GM18502 (cell line): ENCODE measurements at regions not wholly inside any gene's neighbourhood (a gene's known extent, or its start where the extent isn't known, plus 50 kb on each side); places are given as distances from the start of the nearest gene placed in this dataset.
"Not testable (repeated sequence)": the region's sequence is repeated elsewhere in the genome, so short reads cannot be mapped to it uniquely, and the experiment has no call there.

Experiments used
- ATAC-seq: cut with Tn5 transposase; IDR thresholded peaks from one replicate; pipeline ENCODE4 v1.9.1; 2021; ENCODE audit warnings: mild to moderate bottlenecking; ENCODE audit not compliant: unreplicated experiment, poor library complexity

DNA sequence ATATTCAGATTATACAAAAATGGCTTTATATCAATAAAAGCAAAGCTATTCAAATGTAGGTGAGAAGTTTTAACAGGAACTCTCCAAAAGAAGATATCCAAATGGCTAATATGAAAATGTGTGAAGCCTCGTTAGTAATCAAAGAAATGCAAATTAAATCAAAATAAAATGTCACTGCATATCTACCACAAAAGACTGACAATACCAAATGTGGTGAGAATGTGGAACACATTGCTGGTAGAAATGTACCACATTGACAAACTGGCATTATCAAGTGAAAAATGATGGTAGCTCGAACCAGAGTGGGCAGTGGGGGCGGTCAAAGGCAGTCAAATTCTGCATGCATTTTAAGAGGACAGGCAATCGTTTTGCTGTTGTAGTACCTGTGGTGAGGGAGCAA is 1012.7 kb downstream of the TDRD15 start:
- no peak for ATAC-seq

DNA sequence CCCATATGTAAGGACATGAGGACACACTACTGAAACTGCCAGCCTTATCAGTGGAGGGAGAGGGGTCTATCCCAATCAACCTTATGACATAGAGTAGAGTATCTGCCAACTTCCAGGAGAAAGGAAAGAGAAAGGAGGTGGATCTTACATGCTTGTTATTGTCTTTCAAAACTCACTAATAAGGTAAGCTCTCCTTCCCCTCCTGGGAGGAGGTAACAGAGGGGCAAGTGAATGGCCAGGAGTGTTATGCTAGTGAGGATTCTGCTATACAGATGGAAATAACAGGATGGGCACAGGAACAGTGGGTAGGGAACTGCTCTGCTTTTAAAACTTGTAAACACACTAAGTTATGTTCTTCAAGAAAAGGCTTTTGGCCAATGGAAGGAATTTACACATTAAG is 1020.1 kb downstream of the TDRD15 start:
- ATAC-seq: no peak

DNA sequence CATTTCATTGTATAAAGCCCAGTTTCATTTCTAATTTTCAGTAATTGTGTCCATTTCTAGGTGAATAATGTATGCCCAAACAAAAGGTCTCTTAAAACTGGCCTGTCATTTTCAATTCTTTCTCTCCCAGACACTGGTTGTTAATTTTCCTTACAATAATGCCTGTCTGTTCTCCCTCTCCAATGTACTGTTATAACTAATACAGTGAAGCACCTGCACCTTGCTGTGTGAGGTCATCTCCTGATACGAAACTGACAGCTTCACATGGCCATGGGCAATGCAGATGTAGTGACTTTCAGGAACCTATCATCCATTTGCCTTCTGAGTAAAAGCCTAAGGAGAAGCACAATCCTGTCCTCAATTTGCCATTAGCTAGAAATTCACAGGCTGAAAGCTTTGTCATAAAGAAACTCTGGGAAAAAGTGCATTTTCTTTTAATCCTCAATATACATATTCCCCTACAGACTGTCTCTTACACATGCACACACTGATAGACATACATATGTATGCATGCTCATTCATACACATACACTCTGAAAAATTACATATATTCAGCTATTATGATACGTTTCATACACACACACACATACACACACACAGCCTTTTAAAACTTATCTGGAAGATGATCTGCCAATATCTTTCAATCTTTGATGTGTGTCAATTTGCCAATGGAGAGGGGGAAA is 1030.3 kb downstream of the TDRD15 start:
- no peak for ATAC-seq

DNA sequence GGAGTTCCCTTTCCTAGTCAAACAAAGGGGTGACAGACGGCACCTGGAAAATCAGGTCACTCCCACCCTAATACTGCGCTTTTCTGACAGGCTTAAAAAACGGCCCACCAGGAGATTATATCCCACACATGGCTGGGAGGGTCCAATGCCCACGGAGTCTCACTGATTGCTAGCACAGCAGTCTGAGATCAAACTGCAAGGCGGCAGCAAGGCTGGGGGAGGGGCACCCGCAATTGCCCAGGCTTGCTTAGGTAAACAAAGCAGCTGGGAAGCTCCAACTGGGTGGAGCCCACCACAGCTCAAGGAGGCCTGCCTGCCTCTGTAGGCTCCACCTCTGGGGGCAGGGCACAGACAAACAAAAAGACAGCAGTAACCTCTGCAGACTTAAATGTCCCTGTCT is 1032.9 kb downstream of the TDRD15 start:
- not testable (repeated sequence) for ATAC-seq

DNA sequence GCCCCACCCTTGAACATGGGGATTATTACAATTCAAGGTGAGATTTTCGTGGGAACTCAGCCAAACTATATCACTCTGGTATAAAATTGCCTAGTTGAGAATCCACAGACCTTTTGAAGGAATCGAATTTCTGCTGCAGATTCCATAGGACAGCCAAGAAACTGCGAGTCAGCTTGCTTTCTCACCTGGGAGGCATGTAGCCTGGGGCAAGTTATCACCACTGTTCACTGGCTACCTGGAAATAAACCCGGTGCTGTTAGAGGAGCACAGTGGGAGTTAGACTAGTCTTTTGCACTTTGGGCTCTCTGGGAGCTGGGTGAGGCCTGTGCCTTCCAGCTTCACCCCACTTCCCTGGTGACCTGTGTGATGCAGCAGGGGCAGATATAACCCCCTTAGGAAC is 1043.5 kb downstream of the TDRD15 start:
- no peak for ATAC-seq

DNA sequence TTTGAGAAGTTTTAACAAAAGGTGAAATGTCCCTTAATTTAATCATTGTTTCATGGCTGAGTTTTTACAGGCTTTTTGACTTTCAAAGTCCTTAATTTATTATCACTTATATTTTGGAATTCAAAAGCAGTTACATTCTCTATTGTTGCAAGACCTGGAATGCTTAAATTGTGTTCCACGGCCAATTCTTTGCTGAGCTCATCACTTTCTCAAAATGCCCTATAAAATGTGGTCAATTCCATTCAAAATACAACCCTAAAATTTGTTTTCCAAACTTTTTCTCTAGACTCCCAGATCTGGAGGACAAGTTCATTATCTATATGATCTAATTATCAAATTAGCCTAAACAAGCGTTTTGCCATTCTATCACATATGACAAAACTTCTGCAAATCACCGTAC is 1051.2 kb downstream of the TDRD15 start:
- no peak for ATAC-seq

DNA sequence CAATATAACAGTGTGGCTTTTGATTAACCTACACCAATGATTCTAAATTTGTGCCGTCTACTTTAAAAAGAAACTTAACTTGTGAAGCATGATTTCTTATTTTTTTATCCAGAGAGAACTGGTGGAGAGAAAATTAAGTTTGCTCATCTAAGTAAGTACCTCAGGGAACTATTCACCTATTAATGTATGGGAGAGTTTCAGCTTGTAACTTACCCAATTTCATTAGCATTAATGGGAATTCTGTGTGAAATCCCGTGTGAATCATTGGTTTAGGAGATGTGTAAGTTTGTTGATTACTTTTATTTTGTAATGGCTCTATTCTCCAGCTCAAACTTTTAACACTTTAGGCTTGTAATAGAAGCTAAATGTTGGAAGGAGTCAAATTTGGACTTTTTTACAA is 1061.5 kb downstream of the TDRD15 start:
- ATAC-seq: no peak

DNA sequence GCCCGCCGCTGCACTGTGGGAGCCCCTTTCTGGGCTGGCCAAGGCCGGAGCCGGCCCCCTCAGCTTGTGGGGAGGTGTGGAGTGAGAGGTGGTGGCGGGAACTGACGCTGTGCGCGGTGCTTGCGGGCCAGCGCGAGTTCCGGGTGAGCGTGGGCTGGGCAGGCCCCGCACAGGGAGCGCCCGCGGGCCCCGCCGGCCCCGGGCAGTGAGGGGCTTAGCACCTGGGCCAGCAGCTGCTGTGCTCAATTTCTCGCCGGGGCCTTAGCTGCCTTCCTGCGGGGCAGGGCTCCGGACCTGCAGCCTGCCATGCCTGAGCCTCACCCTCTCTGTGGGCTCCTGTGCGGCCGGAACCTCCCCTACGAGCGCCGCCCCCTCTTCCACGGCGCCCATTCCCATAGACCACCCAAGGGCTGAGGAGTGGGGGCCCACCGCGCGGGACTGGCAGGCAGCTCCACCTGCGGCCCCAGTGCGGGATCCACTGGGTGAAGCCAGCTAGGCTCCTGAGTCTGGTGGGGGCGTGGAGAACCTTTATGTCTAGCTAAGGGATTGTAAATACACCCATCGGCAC is 1062.6 kb downstream of the TDRD15 start:
- ATAC-seq: not testable (repeated sequence)

DNA sequence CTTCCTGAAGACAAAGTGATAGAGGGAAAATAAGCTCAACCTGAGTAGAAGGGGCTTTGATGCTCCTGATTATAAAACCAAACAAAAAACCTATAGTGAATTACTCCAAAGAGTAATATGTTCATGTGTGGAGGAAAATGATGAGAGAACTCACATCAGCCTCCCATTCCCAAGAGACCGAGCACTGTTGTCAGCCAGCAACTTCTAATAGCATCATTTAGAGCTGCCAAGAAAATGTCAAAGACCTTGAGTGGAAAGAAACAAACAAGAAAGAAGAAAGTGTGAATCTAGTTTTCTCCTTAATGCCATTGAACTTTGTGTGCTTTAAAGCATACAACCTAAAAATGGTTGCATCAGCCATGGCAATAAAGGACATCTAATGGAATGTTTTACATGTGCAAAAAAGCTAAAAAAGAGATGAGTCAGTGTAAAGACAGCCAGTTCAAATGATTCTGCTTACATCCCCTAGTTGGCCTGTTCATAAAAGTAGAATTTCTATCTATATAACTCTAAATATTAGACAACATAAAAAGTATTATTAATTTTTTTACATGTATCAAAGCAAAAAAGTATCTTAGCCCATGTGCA is 1066.2 kb downstream of the TDRD15 start:
- ATAC-seq: no peak

DNA sequence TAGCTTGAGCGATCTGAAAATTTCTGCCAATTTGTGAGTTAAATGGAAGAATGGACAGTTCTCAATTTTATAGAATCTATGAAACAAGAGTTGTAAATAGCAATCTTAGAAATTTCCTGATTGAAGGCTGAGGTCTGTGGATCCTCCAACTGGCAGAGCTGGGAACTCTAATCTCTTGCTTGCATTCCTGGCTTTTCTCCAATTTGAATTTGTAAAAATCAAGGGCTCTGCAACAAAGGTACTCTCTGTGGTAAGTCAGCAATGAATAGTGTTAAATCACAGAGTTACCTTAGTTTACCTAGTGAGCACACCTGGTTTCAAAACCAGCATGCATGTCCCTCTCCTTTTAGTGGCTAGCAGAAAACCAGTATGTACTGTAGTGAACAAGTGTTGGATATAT is 1070.5 kb downstream of the TDRD15 start:
- ATAC-seq: no peak

DNA sequence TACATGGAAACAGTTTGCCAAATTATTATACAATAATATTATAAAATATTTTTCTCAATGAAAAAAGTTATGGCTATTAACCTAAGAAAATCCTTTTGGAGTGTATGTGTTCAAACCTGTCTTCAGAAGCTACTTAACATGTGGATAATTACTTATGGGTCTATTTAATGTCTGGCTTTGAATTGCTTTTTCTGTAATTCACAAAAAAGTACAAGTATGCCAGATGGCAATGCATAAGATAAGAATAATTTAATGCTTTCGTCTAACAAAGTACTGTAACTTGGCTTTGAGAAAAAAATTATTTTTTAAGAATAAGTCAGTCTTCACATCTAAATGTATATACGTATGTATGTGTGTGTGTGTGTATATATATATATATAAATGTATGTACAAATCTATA is 1073.0 kb downstream of the TDRD15 start:
- no peak for ATAC-seq

DNA sequence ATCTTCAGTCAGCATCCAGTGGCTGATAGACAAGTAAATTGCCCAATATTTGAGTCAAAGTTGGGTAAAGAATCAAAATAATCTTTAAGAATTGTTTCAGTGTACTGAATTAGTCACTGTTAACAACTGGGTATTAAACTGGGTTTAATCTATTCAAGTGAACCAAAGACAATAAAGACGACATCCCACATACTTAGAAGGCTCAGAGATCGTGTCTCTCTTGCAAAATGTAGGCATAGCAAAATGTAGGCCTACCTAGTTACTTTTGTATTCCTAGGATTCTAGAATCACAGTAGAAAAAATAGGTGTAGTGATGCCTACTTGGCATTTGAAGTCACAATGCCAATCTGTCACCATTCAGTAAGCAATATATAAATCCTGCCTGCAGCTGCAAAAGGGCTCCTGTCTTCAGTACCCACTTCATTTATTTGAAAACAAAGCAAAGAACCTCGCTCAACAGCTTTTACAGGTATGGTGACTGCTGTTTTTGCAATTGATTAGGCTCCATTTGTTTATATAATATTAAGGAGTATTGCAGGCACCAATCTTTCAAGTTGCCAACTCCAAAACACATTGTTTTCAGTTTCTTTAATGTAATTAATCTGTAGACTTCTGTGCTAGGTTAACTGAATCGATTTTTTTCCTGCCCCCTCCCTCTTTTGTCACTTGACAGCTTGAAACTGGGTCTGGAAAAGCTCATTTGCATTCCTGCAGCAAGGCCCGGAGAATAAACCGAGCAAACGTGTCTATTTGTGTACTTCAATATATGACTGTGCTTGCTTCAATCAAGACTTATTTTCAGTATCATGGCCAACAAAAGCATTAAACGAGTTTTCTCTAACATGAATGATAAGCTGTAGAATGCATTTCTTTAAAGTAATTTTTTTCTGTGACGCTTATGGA is 1074.9 kb downstream of the TDRD15 start:
- no peak for ATAC-seq

DNA sequence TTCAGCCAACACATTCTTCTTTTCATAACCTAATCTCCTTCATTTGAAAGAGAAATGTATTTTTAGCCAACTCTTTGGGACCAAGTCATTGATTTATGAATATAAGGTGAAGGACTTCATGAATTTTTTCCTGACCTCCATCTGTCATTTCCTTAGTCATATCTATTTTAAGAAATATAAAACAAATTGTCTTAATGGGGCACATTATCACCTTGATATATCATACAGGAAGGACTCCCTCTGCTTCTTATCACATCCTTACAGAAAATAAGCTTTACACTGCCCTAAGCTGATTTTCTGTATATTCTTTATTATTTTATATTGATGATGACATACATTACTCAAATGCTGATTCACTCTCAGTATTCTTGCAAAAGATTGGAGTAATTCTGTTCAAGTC is 1076.2 kb downstream of the TDRD15 start:
- no peak for ATAC-seq

DNA sequence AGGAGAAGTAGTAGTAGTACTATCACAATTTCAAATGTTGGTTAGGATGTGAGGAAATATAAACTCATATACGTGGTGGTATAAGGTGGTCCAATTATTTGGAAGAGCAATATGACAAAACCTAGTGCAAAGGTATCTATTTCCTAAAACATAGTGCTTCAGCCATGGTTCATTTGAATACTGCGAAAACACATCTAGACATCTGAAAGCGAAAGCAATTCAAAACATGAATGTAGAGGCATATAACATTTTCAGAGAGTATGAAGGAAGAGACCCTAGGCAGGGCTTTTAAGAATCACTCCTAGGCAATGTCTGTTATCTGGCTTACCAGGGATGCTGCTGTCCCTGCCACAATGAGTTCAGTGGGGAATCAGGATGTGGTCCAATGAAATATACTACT is 1085.8 kb downstream of the TDRD15 start:
- no peak for ATAC-seq

DNA sequence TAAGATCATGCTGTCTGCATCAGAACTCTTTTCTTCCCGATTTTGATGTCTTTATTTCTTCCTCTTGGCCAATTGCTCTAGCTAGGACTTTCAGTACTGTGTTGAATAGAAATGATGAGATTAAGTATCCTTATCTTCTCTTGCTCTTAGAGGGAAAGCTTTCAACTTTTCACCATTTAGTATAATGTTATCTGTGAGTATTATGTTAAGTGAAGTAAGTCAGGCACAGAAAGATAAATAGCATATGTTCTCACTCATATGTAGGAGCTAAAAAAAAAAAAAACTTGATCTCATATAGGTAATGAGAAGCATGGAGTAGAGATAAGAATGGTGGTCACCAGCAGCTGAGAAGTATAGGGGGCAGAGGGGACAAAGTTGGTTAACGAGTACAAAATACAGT is 1089.5 kb downstream of the TDRD15 start:
- no peak for ATAC-seq

DNA sequence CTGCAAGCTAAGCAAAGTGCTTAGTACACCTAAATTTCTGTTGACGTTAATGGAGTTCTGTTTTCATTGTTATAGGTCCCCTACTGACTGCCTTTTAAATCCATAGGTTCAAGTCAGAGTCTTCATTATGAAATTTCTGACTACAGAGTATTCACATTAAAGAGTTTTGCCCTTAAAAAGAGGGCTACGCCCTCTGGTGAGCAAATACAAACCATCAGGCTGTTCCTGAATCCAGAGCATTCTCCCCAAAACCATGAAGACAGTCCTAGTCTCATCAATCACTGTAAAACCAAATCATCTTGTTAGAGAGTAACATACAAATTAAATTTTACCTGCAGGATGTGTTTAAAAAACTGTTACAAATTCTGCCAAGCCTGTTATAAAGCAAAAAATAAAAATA is 1091.7 kb downstream of the TDRD15 start:
- no peak for ATAC-seq

DNA sequence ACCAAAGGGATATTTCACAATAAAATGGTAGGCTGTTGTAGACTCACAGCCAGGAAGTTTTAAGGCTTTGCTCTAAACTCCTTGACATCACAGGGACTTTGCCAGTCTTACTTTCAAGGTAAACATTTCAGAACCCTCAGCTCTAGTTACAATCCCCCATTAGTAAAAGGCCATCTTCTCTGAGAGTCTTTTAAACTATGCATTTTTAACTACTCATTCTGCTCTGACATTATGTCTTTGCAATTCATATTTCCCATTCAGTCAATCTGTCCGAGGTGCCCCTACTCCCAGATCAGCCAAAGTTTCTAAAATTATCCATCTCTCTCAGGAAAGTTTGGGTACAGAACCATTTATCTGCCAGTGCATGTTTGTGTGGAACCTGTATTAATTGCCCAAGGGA is 1094.1 kb downstream of the TDRD15 start:
- no peak for ATAC-seq

DNA sequence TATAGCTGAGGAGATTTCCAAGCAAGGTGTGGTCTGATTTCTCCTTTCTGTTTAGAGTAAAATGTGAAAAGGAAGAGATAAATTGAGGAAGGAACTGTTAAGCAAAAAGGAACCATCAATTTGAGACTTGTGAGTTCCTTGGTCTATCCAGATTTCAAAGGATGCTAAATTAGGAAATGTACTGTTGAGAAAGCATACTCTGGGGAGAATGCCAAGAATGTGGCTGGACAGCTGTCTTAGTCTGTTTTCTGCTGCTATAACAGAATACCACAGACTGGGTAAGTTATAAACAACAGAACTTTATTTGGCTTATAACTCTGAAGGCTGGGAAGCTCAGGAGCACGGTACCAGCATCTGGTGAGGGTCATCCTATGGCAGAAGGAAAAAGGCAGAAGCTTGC is 1097.2 kb downstream of the TDRD15 start:
- no peak for ATAC-seq

DNA sequence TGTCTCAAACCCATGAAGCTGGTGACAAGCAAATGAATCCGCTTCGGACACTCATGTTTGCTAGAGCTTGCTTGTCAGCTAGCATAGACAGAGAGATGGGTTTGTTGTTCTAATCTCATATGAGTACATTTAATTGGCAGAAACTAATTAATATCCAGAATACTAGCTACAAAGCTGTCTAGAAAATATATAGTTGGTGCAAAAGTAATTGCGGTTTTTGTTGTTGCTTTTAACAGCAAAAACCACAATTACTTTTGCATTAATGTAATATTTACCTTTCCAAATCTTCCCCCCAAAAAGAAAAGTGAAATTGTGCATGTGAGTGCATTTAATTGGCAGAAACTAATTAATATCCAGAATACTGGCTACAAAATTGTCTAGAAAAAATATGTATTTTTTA is 1115.2 kb downstream of the TDRD15 start:
- no peak for ATAC-seq

DNA sequence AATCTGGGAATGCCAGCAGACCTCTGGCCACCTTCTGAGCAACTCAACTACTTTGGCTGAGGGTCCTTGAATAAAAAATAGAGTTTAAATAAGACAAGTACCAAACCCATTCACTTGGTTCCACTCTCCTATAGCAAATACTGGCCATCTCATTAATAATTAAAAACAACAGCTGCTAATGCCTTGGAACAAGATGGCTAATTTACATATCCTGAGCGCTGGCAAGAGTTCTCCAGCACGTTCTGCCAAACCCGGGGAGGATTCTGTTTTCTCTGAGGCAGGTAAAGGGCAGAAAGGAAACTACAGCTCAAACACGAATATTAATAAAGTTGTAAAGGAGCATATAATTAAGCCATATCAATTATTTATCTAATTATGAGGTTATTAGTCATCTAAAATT is 1123.7 kb downstream of the TDRD15 start:
- no peak for ATAC-seq

DNA sequence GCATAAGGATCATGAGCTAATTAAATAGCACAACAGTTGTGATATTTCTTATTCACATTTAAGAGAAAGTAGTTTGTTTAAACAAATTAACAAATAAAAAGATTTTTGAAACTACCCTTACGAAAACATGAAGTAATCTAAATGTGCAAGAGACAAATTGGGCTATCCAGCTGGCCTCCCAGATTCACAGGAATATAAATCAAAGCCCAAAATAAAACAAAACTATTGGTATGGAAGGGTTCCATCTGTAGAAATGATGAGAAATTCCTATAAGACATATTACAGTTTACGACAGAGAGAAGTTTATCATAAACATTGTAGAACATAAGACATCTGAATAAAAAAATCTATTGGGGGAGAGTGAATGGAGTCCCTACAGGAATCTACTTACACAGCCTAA is 1125.1 kb downstream of the TDRD15 start:
- ATAC-seq: no peak
